ENCODE measurements at regions not wholly inside any gene's neighbourhood (a gene's known extent, or its start where the extent isn't known, plus 50 kb on each side); places are given as distances from the start of the nearest gene placed in this dataset.
A peak's percentile ranks its signal among the peaks of the same experiment; 100 is the strongest.

GRCh38 chr3:72265256-72266015, 480.5 kb upstream of the PROK2 start:
- DNase-seq = no peak

- DNase-seq = no peak
Observed at GRCh38 chr3:72263223-72263990, 478.5 kb upstream of the PROK2 start.

- DNase-seq = no peak
Observed at GRCh38 chr3:72262736-72263135, 477.8 kb upstream of the PROK2 start.

- DNase-seq = no peak
Observed at GRCh38 chr3:72261566-72262564, 476.9 kb upstream of the PROK2 start.

- DNase-seq = no peak
Observed at GRCh38 chr3:72260588-72260910, 475.6 kb upstream of the PROK2 start.

GRCh38 chr3:72259755-72260587, 475.0 kb upstream of the PROK2 start:
- no peak for DNase-seq

- no peak for DNase-seq
Observed at GRCh38 chr3:72258361-72259141, 473.6 kb upstream of the PROK2 start.

GRCh38 chr3:72257738-72258137, 472.8 kb upstream of the PROK2 start:
- DNase-seq = no peak

GRCh38 chr3:72257203-72257602, 472.3 kb upstream of the PROK2 start:
- DNase-seq = no peak

- DNase-seq = no peak
Observed at GRCh38 chr3:72256716-72257115, 471.8 kb upstream of the PROK2 start.

GRCh38 chr3:72255791-72256559, 471.0 kb upstream of the PROK2 start:
- DNase-seq = peak in 2 of 4 experiments; percentile 8 to 9

GRCh38 chr3:72255191-72255590, 470.2 kb upstream of the PROK2 start:
- DNase-seq = no peak

- no peak for DNase-seq
Observed at GRCh38 chr3:72254483-72254882, 469.5 kb upstream of the PROK2 start.

GRCh38 chr3:72250725-72251124, 465.8 kb upstream of the PROK2 start:
- no peak for DNase-seq

- DNase-seq = no peak
Observed at GRCh38 chr3:72248869-72249268, 463.9 kb upstream of the PROK2 start.

GRCh38 chr3:72248389-72248761, 463.4 kb upstream of the PROK2 start:
- no peak for DNase-seq

GRCh38 chr3:72247645-72248388, 462.9 kb upstream of the PROK2 start:
- no peak for DNase-seq

GRCh38 chr3:72247126-72247525, 462.2 kb upstream of the PROK2 start:
- DNase-seq = no peak

GRCh38 chr3:72246685-72247084, 461.7 kb upstream of the PROK2 start:
- no peak for DNase-seq

All from activated CD4-positive, CD25-positive, alpha-beta regulatory T cell (primary cell).